Activated CD4-positive, alpha-beta T cell treated with anti-CD3 and anti-CD28 coated beads for 1 hour (primary cell): ENCODE measurements at regions not wholly inside any gene's neighbourhood (a gene's known extent, or its start where the extent isn't known, plus 50 kb on each side); places are given as distances from the start of the nearest gene placed in this dataset.
"Not testable (repeated sequence)": the region's sequence is repeated elsewhere in the genome, so short reads cannot be mapped to it uniquely, and the experiment has no call there.

ENCODE experiments used
- DNase-seq: peaks from one replicate; pipeline ENCODE4 v3.0.0-alpha.2; 2020

GRCh38 chrX:786441-786881 lies 155.9 kb downstream of the SHOX start:
- DNase-seq: no peak

GRCh38 chrX:784829-785228 lies 154.2 kb downstream of the SHOX start:
- no peak for DNase-seq

- DNase-seq: no peak
Observed at GRCh38 chrX:781224-782204, 150.9 kb downstream of the SHOX start.

- no peak for DNase-seq
Observed at GRCh38 chrX:776529-777230, 146.1 kb downstream of the SHOX start.

GRCh38 chrX:776061-776460 lies 145.5 kb downstream of the SHOX start:
- DNase-seq: no peak

- no peak for DNase-seq
Observed at GRCh38 chrX:774536-774935, 143.9 kb downstream of the SHOX start.

- no peak for DNase-seq
Observed at GRCh38 chrX:773292-774025, 142.9 kb downstream of the SHOX start.

GRCh38 chrX:771536-771935 lies 140.9 kb downstream of the SHOX start:
- no peak for DNase-seq

GRCh38 chrX:769796-770195 lies 139.2 kb downstream of the SHOX start:
- no peak for DNase-seq

GRCh38 chrX:768596-768995 lies 138.0 kb downstream of the SHOX start:
- no peak for DNase-seq

- DNase-seq: no peak
Observed at GRCh38 chrX:758917-759316, 128.3 kb downstream of the SHOX start.

GRCh38 chrX:750812-751211 lies 120.2 kb downstream of the SHOX start:
- DNase-seq: no peak

GRCh38 chrX:750263-750662 lies 119.7 kb downstream of the SHOX start:
- no peak for DNase-seq

GRCh38 chrX:747176-747575 lies 116.6 kb downstream of the SHOX start:
- no peak for DNase-seq

GRCh38 chrX:739611-740010 lies 109.0 kb downstream of the SHOX start:
- DNase-seq: no peak

GRCh38 chrX:737021-737420 lies 106.4 kb downstream of the SHOX start:
- not testable (repeated sequence) for DNase-seq

GRCh38 chrX:734362-734761 lies 103.8 kb downstream of the SHOX start:
- no peak for DNase-seq

- no peak for DNase-seq
Observed at GRCh38 chrX:733961-734360, 103.4 kb downstream of the SHOX start.

- DNase-seq: no peak
Observed at GRCh38 chrX:729583-730409, 99.2 kb downstream of the SHOX start.

- not testable (repeated sequence) for DNase-seq
Observed at GRCh38 chrX:729101-729500, 98.5 kb downstream of the SHOX start.

GRCh38 chrX:728639-729038 lies 98.0 kb downstream of the SHOX start:
- DNase-seq: not testable (repeated sequence)
